NCI-H2227 (cell line): ENCODE measurements at regions not wholly inside any gene's neighbourhood (a gene's known extent, or its start where the extent isn't known, plus 50 kb on each side); places are given as distances from the start of the nearest gene placed in this dataset.
A peak's percentile ranks its signal among the peaks of the same experiment; 100 is the strongest.

Source experiments
- DNase-seq: peaks from one replicate; lab custom pipeline; 2025; ENCODE audit not compliant: unreplicated experiment; lab: John Stamatoyannopoulos, UW

GRCh38 chr5:127993476-127993875, 90.1 kb upstream of the SLC12A2 start:
- no peak for DNase-seq

- no peak for DNase-seq
These were observed 89.4 kb upstream of the SLC12A2 start for GRCh38 chr5:127994087-127994660.

- no peak for DNase-seq
These were observed 88.0 kb upstream of the SLC12A2 start for GRCh38 chr5:127995556-127995955.

DNA sequence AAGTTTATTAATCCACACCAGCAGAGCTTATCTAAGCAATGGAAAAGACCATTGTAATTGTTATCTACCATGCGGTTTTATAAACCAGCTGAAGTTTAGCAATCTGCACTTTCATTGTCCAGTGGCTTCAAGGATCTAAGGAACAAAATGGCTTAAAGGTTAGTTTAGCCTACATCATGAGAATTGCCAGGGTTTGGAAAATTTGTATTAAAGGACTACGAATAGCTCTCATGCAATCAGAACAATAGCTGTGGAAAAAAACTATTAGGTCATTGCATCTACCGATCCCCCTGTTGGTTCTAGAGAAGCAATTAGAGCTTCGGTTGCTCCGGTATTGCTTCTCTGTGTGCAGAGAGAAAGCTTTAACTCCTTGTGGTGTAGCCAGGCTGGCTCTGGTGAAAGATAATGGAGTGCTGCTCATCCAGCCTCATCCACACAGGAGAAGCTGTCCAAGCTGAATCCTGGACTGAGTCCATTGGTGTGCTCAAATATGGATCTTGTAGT, 86.3 kb upstream of the SLC12A2 start:
- peak; percentile 7 for DNase-seq

GRCh38 chr5:127998950-127999615, 84.5 kb upstream of the SLC12A2 start:
- no peak for DNase-seq

DNA sequence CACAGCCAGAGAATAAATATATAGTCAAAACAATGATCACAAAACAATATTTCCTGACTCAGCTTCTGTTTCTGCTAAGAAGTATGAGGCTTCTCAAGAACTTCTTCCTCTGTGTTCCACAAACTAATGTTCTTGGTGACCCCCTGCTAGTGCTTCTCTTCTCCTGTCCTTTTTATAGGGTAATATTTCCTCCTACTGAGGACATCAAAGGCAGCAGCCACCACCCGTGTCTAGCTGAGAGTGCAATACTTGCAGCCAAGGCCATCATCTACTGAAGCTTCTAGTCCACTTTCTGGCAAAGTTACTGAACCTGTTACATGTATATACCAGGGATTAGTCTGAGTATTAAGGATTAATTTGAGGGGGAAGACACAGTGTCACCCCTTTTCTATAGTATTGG, 83.7 kb upstream of the SLC12A2 start:
- no peak for DNase-seq

- DNase-seq = no peak
These were observed 81.1 kb upstream of the SLC12A2 start for GRCh38 chr5:128002425-128002824.

GRCh38 chr5:128007939-128008338, 75.6 kb upstream of the SLC12A2 start:
- DNase-seq = no peak

GRCh38 chr5:128009403-128009802, 74.2 kb upstream of the SLC12A2 start:
- DNase-seq = no peak

DNA sequence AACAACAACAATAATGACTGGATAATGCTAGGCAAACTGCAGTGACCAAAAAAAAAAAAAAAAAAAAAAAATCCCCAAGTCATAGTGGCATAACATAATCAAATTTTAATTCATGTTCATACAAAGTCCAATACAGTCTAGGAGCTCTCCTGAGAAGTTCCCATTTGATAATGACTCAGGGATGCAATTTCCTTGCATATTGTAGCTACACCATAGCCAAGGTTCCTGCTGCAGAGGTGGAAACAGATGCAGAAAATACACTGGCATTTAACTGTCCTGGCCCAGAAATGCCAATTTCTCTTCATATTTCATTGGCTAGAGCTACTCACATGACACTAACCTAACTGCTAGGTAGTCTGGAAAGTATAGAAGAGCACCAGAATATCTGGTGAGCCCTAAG, 72.2 kb upstream of the SLC12A2 start:
- no peak for DNase-seq

GRCh38 chr5:128014578-128014977, 69.0 kb upstream of the SLC12A2 start:
- DNase-seq = no peak

GRCh38 chr5:128015478-128015877, 68.1 kb upstream of the SLC12A2 start:
- no peak for DNase-seq

- no peak for DNase-seq
These were observed 67.6 kb upstream of the SLC12A2 start for GRCh38 chr5:128015978-128016377.

GRCh38 chr5:128019391-128019790, 64.2 kb upstream of the SLC12A2 start:
- DNase-seq = no peak

- no peak for DNase-seq
These were observed 63.6 kb upstream of the SLC12A2 start for GRCh38 chr5:128020012-128020411.

GRCh38 chr5:128021411-128021810, 62.2 kb upstream of the SLC12A2 start:
- DNase-seq = no peak
